Stimulated activated CD8-positive, alpha-beta memory T cell treated with anti-CD3 and anti-CD28 coated beads, Interleukin-7, amount 100 ng/mL, for 4 hours (primary cell): ENCODE measurements at regions not wholly inside any gene's neighbourhood (a gene's known extent, or its start where the extent isn't known, plus 50 kb on each side); places are given as distances from the start of the nearest gene placed in this dataset.
A peak's percentile ranks its signal among the peaks of the same experiment; 100 is the strongest.

ENCODE experiments used
- DNase-seq, 2 donors: peaks; one replicate each; pipeline ENCODE4 v3.0.0-alpha.2; 2020; ENCODE audit warnings: low read depth in 2 of 2

DNA sequence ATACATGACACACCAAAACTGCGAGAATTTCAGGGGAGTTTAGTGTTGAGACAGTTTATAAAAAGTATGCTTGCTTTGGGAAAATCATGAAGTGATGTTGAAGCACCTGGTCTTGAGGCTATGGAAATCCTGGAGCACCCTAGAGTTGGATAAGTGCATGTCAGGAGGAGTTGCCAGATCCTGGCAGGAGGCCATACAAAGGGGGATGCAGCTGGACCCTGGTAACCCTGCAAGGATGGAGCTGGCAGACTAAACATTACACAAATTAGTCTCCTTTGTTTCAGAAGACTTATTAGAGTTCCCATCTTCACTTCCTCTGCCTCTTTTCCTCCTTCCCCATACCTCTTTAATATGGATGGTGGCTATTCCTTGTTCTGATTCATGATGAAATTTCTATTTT, 907.0 kb downstream of the BCL11B start:
- no peak for DNase-seq

DNA sequence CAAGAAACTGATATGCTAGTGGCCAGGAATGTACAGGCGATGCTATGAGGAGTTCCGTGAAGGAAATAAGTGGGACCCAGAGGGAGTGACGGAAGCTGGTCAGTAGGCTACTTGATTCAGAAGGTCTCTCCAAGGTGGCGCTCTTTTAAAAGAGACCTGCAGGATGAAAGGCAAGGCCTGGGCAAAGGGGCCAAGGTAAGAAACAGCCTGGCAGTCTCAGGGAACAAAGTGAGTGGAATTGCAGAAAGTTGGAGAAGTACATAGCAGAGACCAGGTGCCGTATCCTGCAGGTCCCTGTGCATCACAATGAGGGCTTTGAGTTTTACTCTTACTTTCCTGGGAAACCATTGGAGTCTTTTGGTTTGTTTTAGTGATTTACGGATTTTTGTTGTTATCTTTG, 905.6 kb downstream of the BCL11B start:
- DNase-seq: no peak

DNA sequence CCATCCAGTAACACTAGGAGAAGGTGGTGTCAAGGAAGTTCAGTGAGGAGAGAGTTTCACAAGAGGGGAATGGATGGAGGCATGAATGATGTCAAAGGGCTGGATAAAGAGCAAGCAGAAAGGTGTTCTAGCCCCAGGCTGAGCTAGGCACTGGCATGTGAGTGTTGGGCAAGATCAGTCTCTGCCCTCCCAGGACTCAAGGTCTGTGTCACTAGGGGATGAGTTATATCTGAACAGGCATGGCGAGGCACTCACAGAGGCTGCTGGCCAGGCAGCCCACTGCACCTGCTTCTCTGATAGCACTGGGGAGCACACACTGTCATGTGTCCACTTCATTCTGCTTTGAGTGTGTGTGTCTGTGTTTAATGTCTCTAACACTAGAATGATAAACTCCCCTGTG, 903.8 kb downstream of the BCL11B start:
- no peak for DNase-seq

DNA sequence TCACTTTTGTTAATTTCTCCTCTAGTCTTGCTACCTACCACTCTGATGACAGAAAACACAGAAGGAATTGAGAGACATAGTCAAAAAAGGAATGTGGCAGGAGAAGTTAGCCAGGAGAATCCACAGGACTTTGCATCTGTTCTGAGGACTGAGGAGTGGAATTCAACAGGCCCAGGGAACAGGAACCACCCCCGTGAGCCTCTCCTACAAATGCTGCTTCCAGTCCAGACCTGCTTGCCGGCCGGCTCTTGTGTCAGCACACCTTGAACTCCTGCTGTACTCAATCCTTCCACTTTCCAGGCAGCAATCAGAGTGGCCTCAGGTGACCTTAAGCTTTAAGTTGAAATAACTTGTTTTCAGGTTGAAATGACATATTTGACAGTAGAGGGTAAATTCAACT, 903.1 kb downstream of the BCL11B start:
- DNase-seq: no peak

DNA sequence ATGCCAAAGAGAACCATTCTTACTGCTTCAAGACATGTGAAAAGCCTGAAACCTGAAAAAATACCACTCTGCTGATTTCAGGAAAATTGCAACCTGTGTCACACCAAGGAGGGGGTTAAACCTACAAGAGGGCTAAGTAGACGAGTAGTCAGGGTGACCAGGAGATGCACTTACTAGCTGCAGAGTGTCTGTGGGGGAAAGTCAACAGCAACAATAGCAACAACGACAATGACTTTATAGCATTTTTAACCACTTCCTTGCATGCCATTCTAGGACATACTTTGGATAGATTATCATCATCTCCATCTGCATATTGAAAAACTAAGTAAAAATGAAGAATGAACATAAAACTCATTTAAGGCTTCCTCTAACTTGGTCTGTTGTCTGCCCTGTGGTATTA, 902.7 kb downstream of the BCL11B start:
- DNase-seq: no peak

DNA sequence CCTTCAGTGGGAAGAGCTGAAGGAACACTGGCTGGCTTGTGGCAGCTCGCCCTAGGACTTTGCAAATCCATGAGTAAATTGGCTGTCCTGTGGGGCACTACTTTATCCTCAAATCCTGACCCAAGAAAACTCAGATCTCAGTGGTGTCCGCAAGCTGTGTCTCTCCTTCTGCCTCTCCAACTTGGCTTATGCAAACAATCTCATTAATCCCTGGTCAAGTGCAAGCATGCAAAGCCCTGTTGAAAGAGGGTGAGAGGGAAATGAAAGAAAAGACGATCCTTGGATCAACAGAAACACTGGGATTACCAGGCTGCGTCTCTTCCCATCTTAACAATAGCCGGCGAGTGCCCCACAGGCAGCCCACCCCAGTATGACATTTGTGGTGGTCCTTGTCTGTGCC, 901.6 kb downstream of the BCL11B start:
- no peak for DNase-seq

DNA sequence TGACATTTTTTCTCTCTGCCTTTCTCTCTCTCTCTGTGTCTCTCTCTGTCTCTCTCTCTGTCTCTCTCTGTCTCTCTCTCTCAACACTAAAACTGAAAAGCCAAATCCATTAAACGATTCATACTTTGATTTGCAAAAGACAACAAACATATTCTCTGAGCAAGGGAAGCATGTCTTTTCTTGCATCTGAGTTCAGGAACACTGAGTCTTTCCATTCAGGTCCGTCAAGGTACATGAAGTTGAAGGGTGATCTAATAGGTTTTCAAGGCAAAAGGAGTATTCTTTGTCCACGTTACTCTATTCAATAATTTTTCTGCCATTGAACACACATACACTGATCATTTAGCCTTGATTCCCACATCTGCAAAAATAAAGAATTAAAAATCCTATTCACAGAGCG, 900.9 kb downstream of the BCL11B start:
- DNase-seq: no peak

DNA sequence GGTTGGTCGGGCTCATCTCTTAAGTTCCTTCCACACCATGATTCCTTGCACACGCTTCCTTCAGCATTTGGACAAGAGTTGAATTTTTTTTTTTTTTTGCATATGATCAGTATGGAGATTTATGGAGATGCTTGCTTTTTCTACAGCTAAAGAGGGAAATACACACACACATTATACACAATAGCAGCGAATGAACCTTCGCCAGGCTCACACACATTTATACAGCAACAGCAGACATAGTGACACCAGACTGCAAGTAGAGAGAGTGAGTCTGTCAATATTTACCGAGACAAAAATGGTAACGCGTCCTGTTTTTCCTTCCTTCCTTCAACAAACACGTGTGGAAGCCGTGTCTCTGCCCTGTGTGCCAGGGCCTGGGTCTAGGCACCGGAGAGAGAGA, 897.9 kb downstream of the BCL11B start:
- no peak for DNase-seq

DNA sequence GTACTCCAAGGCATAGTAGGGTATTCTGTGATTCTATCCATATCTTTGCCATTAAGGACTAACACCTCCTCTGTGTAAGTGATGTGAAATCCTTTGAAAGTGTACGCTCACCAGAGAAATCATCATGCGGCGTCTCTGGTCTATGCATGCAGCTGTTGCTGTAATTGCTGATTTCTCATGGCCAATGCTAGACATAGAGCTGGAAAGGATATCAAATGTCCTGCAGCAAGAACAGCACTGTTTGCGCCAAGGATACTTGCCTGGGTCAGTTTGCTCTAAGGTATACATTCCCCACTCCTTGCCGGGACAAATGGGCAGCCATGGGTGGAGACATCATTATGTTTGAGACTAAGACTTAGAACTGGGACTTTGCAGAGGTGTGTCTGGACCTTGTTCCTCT, 896.4 kb downstream of the BCL11B start:
- DNase-seq: no peak

DNA sequence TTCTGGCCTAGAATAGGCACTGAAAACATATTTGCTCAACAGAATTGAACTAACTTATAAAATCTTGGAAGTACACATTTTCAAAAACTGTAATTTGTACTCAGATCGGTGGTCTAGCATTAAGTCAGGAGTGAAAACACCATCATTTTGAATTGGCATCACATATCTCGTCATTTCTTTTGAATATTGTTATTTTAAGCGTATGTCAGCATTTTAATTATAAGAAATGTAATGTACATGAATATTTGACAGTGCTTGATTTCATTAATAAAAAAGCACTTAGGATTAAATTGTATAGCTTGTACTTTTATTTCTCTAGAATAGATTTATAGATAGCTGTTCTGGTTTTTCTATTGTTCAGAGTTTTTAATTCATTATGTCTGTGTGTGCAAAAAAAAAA, 892.2 kb downstream of the BCL11B start:
- no peak for DNase-seq

DNA sequence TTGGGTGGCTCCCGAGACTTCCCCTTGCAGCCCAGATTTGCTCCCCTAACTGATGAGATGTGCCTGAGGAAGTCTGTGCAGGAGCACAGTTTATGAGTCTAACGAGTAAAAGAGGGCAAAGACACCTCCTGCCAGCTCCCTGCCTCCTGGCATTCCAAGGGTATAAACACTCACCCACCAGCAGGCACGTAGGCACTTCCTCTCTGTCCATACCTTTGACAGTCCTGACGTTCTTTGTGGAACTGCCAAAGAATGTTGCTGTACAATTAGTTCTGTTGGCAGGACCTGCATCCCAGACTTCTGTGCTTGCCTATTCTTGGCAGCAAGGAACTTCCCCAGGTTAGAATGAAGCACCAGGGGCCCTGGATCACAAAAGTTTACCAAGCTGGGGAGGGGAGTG, 889.3 kb downstream of the BCL11B start:
- DNase-seq: no peak

DNA sequence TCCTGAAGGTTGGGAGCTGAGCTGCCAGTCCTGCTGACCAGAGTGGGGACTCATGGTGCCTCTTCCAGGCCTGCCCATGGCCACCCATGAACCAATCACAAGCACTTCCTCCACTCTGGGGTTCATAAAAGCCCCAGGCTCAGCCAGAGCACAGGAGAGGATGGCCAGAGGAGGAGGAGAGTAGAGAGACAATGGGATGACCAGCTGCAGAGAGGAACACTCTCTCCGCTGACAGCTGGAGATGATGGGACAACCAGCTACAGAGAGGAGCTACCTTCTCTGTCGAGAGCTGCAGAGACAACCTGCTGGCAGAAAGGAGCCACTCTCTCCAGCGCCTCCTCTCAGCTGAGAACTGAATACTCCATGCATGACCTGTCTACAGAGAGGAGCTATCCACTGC, 886.1 kb downstream of the BCL11B start:
- DNase-seq: no peak

DNA sequence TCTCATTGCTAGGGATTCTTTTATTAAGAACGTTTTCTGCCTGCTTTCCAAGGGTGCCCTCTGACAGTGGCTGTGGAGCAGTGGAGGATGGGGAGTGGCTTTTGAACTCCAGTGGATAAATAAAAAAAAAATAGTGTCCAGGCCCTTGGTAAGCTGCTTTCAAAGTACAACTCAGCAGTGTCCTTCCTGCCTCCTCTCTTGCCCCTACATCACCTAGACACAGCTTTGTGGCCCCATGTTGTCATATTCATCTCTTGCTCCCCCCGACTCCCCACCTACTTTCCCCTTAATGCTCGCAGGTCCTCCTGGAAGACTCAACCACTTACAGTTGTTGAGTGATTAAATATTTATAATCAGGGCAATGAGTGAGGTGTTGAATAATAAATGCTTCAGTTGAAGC, 880.9 kb downstream of the BCL11B start:
- DNase-seq: no peak

DNA sequence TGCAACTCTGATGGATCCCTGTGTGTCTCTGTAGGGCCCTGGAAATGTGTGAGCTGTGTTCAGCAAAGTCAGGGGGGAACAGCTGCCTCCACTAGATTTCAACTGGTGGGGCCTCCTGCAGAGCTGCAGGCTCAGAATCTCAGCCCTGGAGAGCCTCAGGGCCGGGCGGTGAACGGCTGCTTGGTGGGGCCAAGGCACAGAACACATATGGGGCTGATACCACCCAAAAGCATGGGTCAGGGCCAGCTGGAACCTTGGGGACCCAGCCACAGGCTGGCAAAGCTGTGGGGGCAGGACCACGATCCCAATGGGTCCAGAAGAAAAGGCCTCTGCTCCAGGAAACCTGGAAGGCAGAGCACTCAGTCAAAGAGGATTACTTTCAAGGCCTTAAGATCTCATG, 878.5 kb downstream of the BCL11B start:
- no peak for DNase-seq

DNA sequence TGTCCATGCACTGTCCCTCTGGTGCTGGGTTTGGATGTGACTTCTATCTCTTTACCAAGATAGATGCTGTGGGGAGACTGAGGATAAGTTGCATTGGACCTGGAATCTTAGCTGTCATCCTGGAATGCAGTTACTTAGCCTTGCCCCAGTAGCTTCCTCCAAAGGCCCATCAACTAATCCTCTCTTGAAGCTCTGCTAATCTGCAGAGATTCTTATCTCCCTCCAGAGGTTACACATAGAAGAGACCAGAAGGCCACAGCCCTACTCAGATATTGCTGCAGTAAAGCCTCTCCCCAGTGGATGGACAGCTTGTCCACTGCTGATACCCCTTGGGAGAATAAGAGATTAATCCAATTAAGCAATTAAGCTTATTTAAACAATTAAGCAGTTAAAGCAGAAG, 867.2 kb downstream of the BCL11B start:
- no peak for DNase-seq

DNA sequence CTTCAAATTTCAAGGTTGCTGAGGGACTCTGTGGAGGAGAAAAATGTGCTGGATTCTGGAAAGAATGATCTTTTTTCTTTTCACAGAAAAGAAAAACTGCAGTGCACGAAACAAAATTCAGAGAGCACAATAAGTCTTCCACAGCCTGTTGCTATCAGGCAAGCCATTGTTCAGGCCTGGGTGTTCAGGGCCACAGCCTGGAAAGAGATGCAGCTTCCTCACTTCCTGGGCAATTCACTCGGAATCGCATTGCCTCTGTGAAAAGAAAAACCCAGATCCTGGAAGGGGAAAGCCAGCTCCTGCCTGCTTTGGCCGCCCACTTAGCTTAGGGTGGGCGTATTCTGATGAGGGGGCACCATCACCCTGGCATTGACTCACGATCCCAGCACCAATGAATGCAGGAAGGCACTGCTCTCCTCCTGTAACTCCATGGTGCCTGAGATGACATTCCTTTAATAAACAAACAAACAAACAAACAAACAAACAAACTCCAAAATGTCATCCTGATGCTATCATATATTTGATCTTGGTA, 863.9 kb downstream of the BCL11B start:
- DNase-seq: no peak

DNA sequence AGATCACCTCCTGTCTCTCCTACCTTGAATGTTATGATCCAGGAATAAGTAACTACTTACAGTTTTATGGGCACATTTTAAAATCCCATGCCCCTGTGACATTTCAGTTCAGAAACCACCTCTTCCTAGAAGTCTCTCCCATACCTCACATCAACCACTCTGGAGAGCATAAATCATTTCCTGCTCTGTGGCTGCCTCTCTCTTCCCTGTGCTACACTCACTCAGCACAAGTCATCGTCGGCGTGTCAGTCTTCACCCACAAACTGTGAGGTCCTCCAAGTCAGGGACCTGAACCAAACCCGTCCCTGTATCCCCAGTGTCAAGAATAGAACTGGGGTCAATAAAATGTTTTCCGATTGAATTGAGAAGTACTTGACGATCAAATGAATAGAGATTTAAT, 863.3 kb downstream of the BCL11B start:
- DNase-seq: peak in 1 of 2 donors; percentile 2

DNA sequence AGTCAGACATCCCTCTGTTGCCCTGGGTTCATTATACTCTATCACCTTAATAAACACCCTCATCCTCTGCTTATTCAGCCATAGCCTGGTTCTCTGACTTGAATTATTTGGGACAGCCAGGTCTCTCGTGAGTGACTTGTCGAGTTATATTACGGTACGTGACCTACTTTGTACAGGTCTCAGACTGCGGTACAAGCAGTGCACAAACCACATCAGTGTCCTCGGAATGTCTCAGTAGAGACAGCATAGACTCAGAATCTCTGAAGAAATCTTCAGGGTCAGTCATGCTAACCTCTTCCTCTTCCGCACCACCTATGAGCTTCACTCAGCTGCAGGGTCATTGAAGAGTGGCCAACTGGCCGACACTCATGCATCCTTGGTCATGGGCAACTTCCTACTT, 860.8 kb downstream of the BCL11B start:
- DNase-seq: no peak

DNA sequence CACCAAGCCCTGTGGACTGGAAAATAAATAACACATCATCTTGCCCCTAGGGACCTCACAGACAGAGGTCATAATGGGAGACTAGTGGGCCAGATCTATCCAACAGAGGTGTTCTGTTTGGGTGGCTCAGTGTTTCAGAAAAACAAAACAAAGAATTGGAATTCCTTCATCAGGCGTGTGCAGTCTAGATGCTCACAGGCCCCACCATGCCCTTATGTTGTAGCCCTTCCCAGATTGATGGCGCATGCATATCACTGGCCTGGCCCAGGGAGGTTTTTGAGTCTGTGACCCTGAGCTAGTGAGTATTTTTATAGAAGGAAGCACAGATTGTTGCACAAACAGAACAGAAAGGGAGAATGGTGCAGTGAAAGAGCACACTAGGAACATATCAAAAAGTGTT, 859.6 kb downstream of the BCL11B start:
- no peak for DNase-seq

DNA sequence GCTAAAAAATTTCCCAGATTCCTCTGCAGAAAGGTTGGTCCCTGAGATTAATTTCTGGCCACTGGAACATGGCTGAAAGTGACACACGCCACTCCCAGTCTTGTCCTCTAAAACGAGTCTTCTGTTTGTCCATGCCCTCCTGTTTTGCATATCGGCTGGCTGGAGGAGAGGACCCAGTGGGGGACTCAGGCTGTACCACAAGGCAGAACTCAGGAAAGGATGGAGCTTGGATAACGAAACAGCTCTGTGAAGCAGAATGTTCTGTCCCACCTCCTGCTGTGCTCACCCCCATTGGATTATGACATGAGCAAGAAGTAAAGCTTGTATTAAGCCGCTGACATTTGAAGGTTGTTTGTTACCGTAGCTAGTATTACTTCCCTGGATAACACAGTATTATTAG, 856.2 kb downstream of the BCL11B start:
- DNase-seq: no peak

DNA sequence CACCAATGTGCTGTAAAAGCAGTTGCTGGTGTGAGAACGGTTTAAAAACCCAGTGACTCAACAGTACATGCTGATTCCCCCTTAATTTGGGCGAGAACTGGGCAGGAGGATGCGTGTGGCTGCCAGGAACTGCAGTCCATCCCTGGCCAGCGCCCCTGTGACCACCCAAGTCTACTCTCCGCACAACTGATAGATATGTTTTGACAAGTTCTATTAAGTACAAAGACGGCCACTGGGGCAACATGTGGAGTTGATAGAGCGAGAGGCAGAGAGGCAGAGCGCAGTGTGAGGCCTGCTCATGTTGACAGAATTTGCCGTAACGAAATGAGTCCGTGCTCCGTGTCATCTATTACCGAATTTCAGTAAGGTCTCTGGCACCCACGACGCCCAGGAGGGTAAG, 855.0 kb downstream of the BCL11B start:
- DNase-seq: no peak

DNA sequence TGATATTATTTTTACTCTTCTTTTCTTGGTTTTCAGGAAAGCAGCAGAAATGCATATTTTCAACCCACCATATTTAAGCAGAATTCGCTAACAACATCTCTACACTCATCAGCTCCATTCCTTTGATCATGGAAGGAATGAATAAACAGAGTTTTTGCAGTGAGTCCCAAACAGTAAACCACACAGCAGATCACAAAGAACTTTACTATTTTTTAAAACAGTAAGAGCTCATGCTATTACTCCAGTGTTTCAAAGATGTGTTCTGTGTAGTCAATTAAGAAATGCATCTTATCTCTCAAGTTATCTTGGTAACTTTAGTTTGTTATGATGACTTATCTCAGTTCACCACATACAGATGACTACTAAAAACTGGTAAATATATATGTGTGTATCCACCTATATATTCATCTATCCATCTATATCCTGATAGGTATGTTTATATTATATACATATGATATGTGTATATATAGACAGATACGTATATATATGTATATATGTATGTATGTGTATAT, 843.5 kb downstream of the BCL11B start:
- no peak for DNase-seq

DNA sequence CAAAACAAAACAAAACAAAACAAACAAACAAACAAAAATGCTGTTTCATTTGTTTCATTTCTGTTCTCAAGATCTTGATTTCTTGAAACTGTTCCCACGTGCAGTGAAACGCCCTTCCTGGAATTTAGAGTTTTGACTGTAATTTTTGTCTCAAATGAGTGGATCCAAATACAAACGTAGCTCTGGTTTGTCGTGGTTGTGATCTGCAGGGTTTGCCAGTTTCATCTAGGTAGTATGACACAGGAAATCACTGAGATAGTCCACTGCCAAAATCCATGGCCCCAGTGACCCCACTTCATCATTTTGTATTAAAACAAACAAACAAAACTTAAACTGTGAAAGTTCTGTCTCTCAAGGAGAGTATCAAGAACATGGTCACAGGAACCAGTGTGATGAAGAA, 838.6 kb downstream of the BCL11B start:
- no peak for DNase-seq

DNA sequence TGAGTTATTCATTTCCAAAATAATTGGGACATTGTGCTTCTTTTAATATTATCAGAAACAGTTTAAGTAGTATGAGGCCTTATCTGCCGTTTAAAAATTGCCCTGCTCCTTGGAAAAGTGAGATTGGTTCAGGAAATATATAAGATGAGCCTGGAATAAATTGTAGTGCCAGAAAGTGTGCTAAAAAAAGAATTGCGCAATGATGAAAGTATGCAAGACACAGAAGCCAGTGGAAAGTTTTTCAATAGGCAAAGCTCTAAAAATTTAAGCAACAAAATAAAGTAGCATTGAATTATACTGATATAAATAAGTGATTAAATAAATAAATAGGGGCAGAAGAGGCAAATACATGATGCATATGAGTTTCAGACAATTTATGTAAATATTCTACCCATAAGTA, 834.9 kb downstream of the BCL11B start:
- DNase-seq: no peak

DNA sequence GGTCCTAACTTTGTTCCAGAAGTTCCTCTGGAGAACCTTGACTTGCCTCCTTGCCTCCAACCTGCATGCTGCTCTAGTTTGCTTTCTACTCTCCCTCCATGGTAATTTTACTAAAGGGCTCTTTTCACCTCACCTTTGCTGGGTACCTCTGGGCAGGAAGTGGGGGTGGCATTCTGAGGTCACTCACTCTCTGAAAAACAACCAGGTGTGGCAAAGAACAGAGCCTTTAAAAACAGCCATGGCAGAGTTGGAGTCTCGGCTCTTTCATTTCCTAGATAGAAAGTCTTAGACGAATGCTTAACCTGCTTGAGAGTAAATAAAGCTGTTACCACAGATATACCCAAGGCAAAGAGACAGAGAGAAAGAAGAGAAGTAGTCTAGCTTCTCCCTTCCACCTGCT, 827.9 kb downstream of the BCL11B start:
- no peak for DNase-seq
